Transverse colon (tissue), 4 donors: ENCODE measurements at regions not wholly inside any gene's neighbourhood (a gene's known extent, or its start where the extent isn't known, plus 50 kb on each side); places are given as distances from the start of the nearest gene placed in this dataset.

Source experiments
- DNase-seq: peaks from one replicate; pipeline ENCODE4 v3.0.0-alpha.2; 2019
- H3K27ac ChIP-seq, 4 donors: fragments of 200-600 bp; sonication (generic); 2 replicates each; pipeline ENCODE4 v1.5.1; 2016 to 2018; ENCODE audit warnings: inconsistent platforms in 4 of 4
- H3K27me3 ChIP-seq: fragments of 200-600 bp; sonication (generic); 2 replicates; pipeline ENCODE4 v1.5.1; 2017; ENCODE audit warnings: inconsistent platforms
- H3K36me3 ChIP-seq, 4 donors: fragments of 200-600 bp; sonication (generic); 2 replicates each; pipeline ENCODE4 v1.5.1; 2017 to 2019; ENCODE audit warnings: inconsistent platforms in 4 of 4
- H3K4me1 ChIP-seq, 4 donors: fragments of 200-600 bp; sonication (generic); 2 replicates each; pipeline ENCODE4 v1.5.1; 2017 to 2020; ENCODE audit warnings: inconsistent platforms in 4 of 4
- H3K4me3 ChIP-seq, 4 donors: fragments of 200-600 bp; sonication (generic); 1 replicate in 1 of 4; 2 replicates in 3 of 4; pipeline versions ENCODE4 v1.5.1 to v1.6.1; 2017 to 2019; ENCODE audit warnings: inconsistent platforms in 4 of 4
- H3K9me3 ChIP-seq, 2 donors: fragments of 200-600 bp; sonication (generic); 2 replicates each; pipeline ENCODE4 v1.5.1; 2017 to 2019; ENCODE audit warnings: inconsistent platforms in 2 of 2
- CTCF ChIP-seq, 5 experiments: fragments of 200-600 bp in 3 of 5; fragments of 450-650 bp in 2 of 5; sonication (generic) in 3 of 5; IDR thresholded peaks; 1 replicate in 2 of 5; 2 replicates in 3 of 5; pipeline ENCODE4 v1.5.1; 2016 to 2017; ENCODE audit warnings: antibody characterized with exemption in 5 of 5, inconsistent platforms in 3 of 5, mild to moderate bottlenecking in 2 of 5, moderate library complexity in 1 of 5
- EP300 ChIP-seq: sonication (generic); formaldehyde crosslinking; IDR thresholded peaks from one replicate; pipeline ENCODE4 v1.6.1; 2017; ENCODE audit warnings: antibody characterized with exemption, low read depth
- POLR2A ChIP-seq: fragments of 450-650 bp; IDR thresholded peaks from one replicate; pipeline ENCODE4 v1.6.1; 2016; ENCODE audit warnings: antibody characterized with exemption, mild to moderate bottlenecking, moderate library complexity
- POLR2AphosphoS5 ChIP-seq, 3 donors: sonication (generic); formaldehyde crosslinking; IDR thresholded peaks; one replicate each; pipeline ENCODE4 v1.6.1; 2016; ENCODE audit warnings: antibody characterized with exemption in 3 of 3
- WGBS, 2 donors: methylation state at CpG; one replicate each; pipeline ENCODE4 v1.1.5; 2018; ENCODE audit warnings: low coverage in 1 of 2; 5-methylcytosine and 5-hydroxymethylcytosine counted together
- in situ Hi-C, 4 donors: fragments of 200-750 bp; cut with MboI; loops; one replicate each; pipeline versions ENCODE4 v1.15.0 to v1.15.1; 2017; ENCODE audit warnings: low sequenced_read_pairs in 3 of 4, low pct_ligation_motif_present in 1 of 4, low pct_unique_long_range_greater_than_20kb in 1 of 4
- intact Hi-C: fragments of 100-400 bp; cut with DNase I; formaldehyde crosslinking; loops from one replicate; pipeline ENCODE4 v1.15.1; 2023; ENCODE audit warnings: low total_unique reads

DNA sequence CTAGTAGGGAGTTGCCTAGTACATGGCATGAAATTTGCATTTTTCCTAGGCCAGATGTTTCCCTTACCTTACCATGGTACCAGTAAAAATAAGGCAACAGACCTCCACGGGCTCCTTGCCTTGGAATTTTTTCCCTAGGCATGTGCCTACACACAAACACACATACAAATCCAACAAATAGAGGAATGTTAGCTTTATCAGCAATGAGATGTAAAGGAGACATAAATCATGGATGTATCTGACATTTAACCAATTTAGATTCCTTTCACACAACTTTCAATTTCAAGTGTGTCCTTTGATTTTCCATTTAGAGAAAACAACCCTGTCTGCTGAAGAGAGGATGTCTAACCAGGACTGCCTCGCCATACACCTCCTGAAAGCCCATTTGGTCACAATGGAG lies 209.7 kb upstream of the SP4 start:
- intact Hi-C loops (no loop called here), in situ Hi-C loops (no loop called here)
- Histone ChIP-seq H3K27me3 (no peaks in the 10 kb centered on the region), H3K4me3 (no peak overlapping the region), H3K9me3 (no peaks in the 10 kb centered on the region), H3K4me1 (no peaks in the 10 kb centered on the region), H3K36me3 (no peaks in the 10 kb centered on the region), H3K27ac (no peak overlapping the region)
- 68 to 93% methylated on average over 2 of the region's 2 CpGs for WGBS, 2 donors
- no peak for DNase-seq
- TF ChIP-seq POLR2A, result no peak
- TF ChIP-seq CTCF (IDR thresholded peaks at IDR 0.05), result no peak
- TF ChIP-seq POLR2AphosphoS5 (IDR thresholded peaks at IDR 0.05), result no peak
- TF ChIP-seq EP300, result no peak

DNA sequence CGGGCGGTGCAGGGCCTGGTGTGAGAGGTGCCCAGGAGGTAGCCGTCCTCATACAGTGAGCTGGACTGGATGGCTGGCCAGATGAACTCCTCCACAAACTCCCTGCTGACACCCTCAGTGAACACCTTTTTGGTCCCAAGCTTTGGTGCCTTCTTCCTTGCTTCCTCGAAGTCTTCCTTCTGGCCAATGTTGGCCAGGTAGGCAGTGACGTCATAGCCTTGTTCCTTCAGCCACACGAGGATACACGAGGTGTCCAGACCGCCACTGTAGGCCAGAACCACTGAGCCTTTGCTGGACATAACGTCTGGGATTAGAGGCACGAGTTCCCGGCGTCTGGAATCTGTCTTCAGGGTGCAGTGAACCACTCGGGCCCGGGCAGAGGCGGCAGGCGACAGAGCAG lies 206.8 kb upstream of the SP4 start:
- WGBS, 2 donors, result 80 to 88% methylated on average over 1 to 16 of the region's 16 CpGs

DNA sequence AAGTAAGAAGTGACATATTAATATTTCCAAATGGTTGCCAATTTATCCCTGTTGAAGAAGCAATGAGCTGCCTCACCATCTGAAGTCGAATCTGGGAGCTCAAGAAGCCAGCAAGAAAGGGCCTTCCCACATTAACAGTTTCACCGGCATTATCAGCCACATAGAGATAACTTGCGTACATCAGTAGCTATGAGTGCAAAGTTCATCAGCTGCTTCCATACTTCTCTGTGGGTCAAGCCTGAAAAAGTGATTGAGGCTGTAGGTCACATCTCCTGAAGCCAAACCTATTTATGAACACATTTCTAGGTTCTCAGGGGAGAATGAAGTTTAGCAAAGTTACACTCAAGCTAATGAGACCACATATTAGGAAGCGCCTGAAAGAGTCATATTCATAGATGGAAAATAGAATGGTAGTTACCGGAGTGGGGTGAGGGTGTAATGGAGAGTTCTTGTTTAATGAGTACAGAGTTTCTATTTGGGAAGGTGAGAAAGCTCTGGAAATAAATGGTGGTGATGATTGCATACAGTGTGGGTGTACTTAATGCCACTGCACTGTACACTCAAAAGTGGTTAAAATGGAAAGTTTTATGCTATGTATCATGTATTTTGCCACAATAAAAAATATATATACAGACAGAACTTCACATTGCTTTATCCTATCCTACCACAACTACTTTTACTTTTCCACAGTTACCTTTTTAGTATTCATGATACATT lies 189.3 kb upstream of the SP4 start:
- no peaks in the 10 kb centered on the region for H3K36me3 ChIP-seq
- no peaks in the 10 kb centered on the region for H3K27me3 ChIP-seq
- intact Hi-C loops, result no loop called here
- in situ Hi-C loops, result loop anchor here in 1 of 4 donors (25.0 kb wide), 1 partner anchor 451 kb away; the partner anchor contains the start of gene SP8
- 52 to 100% methylated on average over 1 to 5 of the region's 5 CpGs for WGBS, 2 donors
- TF ChIP-seq POLR2AphosphoS5 (IDR thresholded peaks at IDR 0.05) (no peak), POLR2A (no peak), CTCF (IDR thresholded peaks at IDR 0.05) (no peak), EP300 (no peak)
- no peak overlapping the region for H3K27ac ChIP-seq
- no peak for DNase-seq
- H3K4me1 ChIP-seq, result no peaks in the 10 kb centered on the region
- H3K9me3 ChIP-seq, result no peaks in the 10 kb centered on the region
- H3K4me3 ChIP-seq, result no peak overlapping the region

More for the DNA sequence above, 206.8 kb upstream of the SP4 start:
- no peak overlapping the region for H3K4me3 ChIP-seq
- in situ Hi-C loops (no loop called here), intact Hi-C loops (no loop called here)
- H3K4me1 ChIP-seq, result no peaks in the 10 kb centered on the region
- no peak for TF ChIP-seq EP300
- TF ChIP-seq CTCF (IDR thresholded peaks at IDR 0.05), result no peak
- no peak for TF ChIP-seq POLR2A
- TF ChIP-seq POLR2AphosphoS5 (IDR thresholded peaks at IDR 0.05), result no peak
- no peak overlapping the region for H3K27ac ChIP-seq
- no peaks in the 10 kb centered on the region for H3K9me3 ChIP-seq
- no peaks in the 10 kb centered on the region for H3K36me3 ChIP-seq
- no peak for DNase-seq
- no peaks in the 10 kb centered on the region for H3K27me3 ChIP-seq

DNA sequence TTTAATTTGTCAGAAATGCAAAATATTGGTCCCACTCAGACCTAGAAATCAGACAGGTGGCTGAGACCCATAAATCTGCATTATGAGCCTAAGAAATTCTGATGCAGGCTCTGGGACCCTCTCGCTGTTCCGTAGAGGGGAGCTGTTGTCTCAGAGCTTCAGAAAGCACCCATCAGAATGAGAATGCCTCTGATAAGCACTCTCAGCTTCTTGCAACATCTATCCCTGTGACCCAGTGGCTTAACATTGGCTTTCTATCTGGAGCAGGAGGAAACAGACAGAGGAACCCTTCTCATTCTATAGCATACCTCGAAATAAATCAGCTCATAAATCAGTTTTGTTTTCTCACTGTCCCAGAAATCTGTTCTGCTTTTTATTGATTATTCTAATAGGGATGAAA lies 184.6 kb upstream of the SP4 start:
- in situ Hi-C loops, result loop anchor here in 1 of 4 donors (25.0 kb wide), 1 partner anchor 456 kb away; the partner anchor contains the start of gene SP8
- Histone ChIP-seq H3K36me3 (no peaks in the 10 kb centered on the region), H3K4me1 (no peaks in the 10 kb centered on the region), H3K4me3 (no peak overlapping the region), H3K27ac (no peak overlapping the region), H3K27me3 (peaks cover 14% of the 10 kb centered on the region), H3K9me3 (no peaks in the 10 kb centered on the region)
- TF ChIP-seq POLR2A (no peak), POLR2AphosphoS5 (IDR thresholded peaks at IDR 0.05) (no peak), CTCF (IDR thresholded peaks at IDR 0.05) (no peak), EP300 (no peak)
- WGBS, 2 donors, result 66 to 68% methylated on average over 2 to 3 of the region's 3 CpGs
- no peak for DNase-seq
- intact Hi-C loops, result no loop called here
